NT2/D1 (cell line): ENCODE measurements at regions not wholly inside any gene's neighbourhood (a gene's known extent, or its start where the extent isn't known, plus 50 kb on each side); places are given as distances from the start of the nearest gene placed in this dataset.

ENCODE experiments used
- DNase-seq: peaks from one replicate; pipeline ENCODE4 v3.0.0-alpha.2; 2011; ENCODE audit warnings: low read depth, low spot score
- H3K27me3 ChIP-seq: 2 replicates; pipeline ENCODE4 v1.6.0; 2011; ENCODE audit warnings: mild to moderate bottlenecking; ENCODE audit not compliant: insufficient read length, insufficient read depth
- H3K36me3 ChIP-seq: 2 replicates; pipeline ENCODE4 v1.6.1; 2011; ENCODE audit warnings: mild to moderate bottlenecking, low read length, mixed read lengths; ENCODE audit not compliant: insufficient read depth, insufficient read length
- H3K4me1 ChIP-seq: 2 replicates; pipeline ENCODE4 v1.5.1; 2011; ENCODE audit not compliant: insufficient read depth, insufficient read length
- H3K4me3 ChIP-seq: 2 replicates; pipeline ENCODE4 v1.5.1; 2011; ENCODE audit warnings: low read depth; ENCODE audit not compliant: insufficient read length
- H3K9ac ChIP-seq: 2 replicates; pipeline ENCODE4 v1.6.0; 2011; ENCODE audit warnings: low read depth; ENCODE audit not compliant: insufficient read length
- H3K9me3 ChIP-seq: 2 replicates; pipeline ENCODE4 v1.5.1; 2011; ENCODE audit warnings: mild to moderate bottlenecking, low read length; ENCODE audit not compliant: insufficient read depth
- SUZ12 ChIP-seq: IDR thresholded peaks from 2 replicates; pipeline ENCODE4 v1.6.1; 2011; ENCODE audit not compliant: insufficient read length, insufficient read depth; ENCODE audit errors: extremely low read depth
- YY1 ChIP-seq: IDR thresholded peaks from 2 replicates; pipeline ENCODE4 v1.6.1; 2011; ENCODE audit not compliant: insufficient read length, insufficient read depth
- ZNF274 ChIP-seq: IDR thresholded peaks from 2 replicates; pipeline ENCODE4 v1.6.1; 2011; ENCODE audit warnings: mild to moderate bottlenecking, low read depth, low read length

GRCh38 chr12:69161829-69162228 lies 77.5 kb upstream of the CPSF6 start:
- DNase-seq, result no peak
- H3K9ac ChIP-seq, result no peak overlapping the region
- no peaks in the 10 kb centered on the region for H3K9me3 ChIP-seq
- H3K4me3 ChIP-seq, result no peak overlapping the region
- no peaks in the 10 kb centered on the region for H3K4me1 ChIP-seq
- no peaks in the 10 kb centered on the region for H3K36me3 ChIP-seq
- no peaks in the 10 kb centered on the region for H3K27me3 ChIP-seq
- no peak for TF ChIP-seq ZNF274
- TF ChIP-seq YY1, result no peak
- TF ChIP-seq SUZ12, result no peak

GRCh38 chr12:69163681-69164362 lies 75.5 kb upstream of the CPSF6 start:
- Histone ChIP-seq H3K9me3 (no peaks in the 10 kb centered on the region), H3K4me3 (no peak overlapping the region), H3K4me1 (peaks cover 5% of the 10 kb centered on the region), H3K27me3 (no peaks in the 10 kb centered on the region), H3K36me3 (no peaks in the 10 kb centered on the region), H3K9ac (no peak overlapping the region)
- TF ChIP-seq SUZ12, result no peak
- TF ChIP-seq YY1, result no peak
- TF ChIP-seq ZNF274, result no peak
- no peak for DNase-seq

- Histone ChIP-seq H3K4me1 (peaks cover 5% of the 10 kb centered on the region), H3K36me3 (no peaks in the 10 kb centered on the region), H3K27me3 (no peaks in the 10 kb centered on the region), H3K9me3 (no peaks in the 10 kb centered on the region), H3K9ac (no peak overlapping the region), H3K4me3 (no peak overlapping the region)
- peak; percentile 56 for DNase-seq
- no peak for TF ChIP-seq SUZ12
- no peak for TF ChIP-seq ZNF274
- TF ChIP-seq YY1, result no peak
Observed at GRCh38 chr12:69167648-69168165, 71.7 kb upstream of the CPSF6 start.

DNA sequence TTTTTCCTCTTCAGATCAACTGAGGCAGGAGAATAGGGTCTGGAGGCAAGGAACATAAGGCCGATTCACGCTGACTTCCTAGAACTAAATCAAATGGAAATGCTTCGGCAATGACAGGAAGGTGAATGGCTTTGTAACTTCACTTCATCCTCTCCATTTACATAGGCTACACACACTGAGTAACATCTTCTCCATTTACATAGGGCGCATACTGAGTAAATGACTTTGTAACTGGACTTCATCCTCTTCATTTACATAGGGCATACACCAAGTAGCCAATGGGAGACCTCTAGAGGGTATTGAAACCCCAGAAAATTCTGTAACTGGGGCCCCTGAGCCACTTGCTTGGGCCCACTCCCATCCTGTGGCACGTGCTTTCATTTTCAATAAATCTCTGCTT lies 71.0 kb upstream of the CPSF6 start:
- no peak overlapping the region for H3K4me3 ChIP-seq
- no peak overlapping the region for H3K9ac ChIP-seq
- TF ChIP-seq YY1 (no peak), SUZ12 (no peak), ZNF274 (no peak)
- H3K27me3 ChIP-seq, result no peaks in the 10 kb centered on the region
- no peaks in the 10 kb centered on the region for H3K9me3 ChIP-seq
- H3K36me3 ChIP-seq, result no peaks in the 10 kb centered on the region
- no peak for DNase-seq
- peaks cover 5% of the 10 kb centered on the region for H3K4me1 ChIP-seq

DNA sequence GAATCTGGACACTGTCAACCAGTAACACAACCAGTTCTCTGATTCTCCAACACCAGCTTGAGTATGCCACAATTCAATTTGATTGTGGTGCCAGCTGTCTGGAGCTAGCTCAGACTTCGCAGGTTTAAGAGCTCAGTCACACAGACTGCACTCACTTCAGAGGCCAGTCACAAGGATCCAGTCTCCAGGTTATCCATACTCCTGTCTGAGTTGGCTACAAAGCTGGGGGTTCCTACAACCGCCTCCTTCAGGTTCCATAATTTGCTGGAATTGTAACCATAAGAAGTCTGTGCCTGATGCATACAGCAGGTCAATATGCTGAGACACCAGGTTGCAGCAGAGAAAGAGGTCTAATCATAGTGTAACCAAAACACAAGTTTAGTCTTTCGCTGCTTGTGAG lies 70.5 kb upstream of the CPSF6 start:
- H3K4me3 ChIP-seq, result no peak overlapping the region
- H3K9ac ChIP-seq, result no peak overlapping the region
- no peaks in the 10 kb centered on the region for H3K36me3 ChIP-seq
- no peak for DNase-seq
- TF ChIP-seq SUZ12, result no peak
- TF ChIP-seq ZNF274, result no peak
- TF ChIP-seq YY1, result no peak
- H3K9me3 ChIP-seq, result no peaks in the 10 kb centered on the region
- H3K4me1 ChIP-seq, result peaks cover 5% of the 10 kb centered on the region
- H3K27me3 ChIP-seq, result no peaks in the 10 kb centered on the region

GRCh38 chr12:69170293-69170692 lies 69.1 kb upstream of the CPSF6 start:
- Histone ChIP-seq H3K9ac (no peak overlapping the region), H3K4me1 (peaks cover 5% of the 10 kb centered on the region), H3K27me3 (no peaks in the 10 kb centered on the region), H3K4me3 (no peak overlapping the region), H3K9me3 (no peaks in the 10 kb centered on the region), H3K36me3 (no peaks in the 10 kb centered on the region)
- no peak for DNase-seq
- TF ChIP-seq SUZ12 (no peak), ZNF274 (no peak), YY1 (no peak)

GRCh38 chr12:69171881-69172280 lies 67.5 kb upstream of the CPSF6 start:
- Histone ChIP-seq H3K9me3 (peaks cover 9% of the 10 kb centered on the region; the same call in 1 of the 2 replicates), H3K27me3 (no peaks in the 10 kb centered on the region), H3K9ac (no peak overlapping the region), H3K4me3 (no peak overlapping the region), H3K36me3 (no peaks in the 10 kb centered on the region), H3K4me1 (peaks cover 5% of the 10 kb centered on the region)
- no peak for DNase-seq
- no peak for TF ChIP-seq YY1
- TF ChIP-seq SUZ12, result no peak
